NB4 (cell line): ENCODE measurements at regions not wholly inside any gene's neighbourhood (a gene's known extent, or its start where the extent isn't known, plus 50 kb on each side); places are given as distances from the start of the nearest gene placed in this dataset.

Experiments
- CTCF ChIP-seq: IDR thresholded peaks from one replicate; pipeline ENCODE4 v1.5.1; 2012; ENCODE audit warnings: low read depth, low read length
- MAX ChIP-seq: IDR thresholded peaks from 2 replicates; pipeline ENCODE4 v1.6.1; 2011; ENCODE audit warnings: low read depth, low read length
- MYC ChIP-seq: IDR thresholded peaks from 2 replicates; pipeline ENCODE4 v1.6.1; 2011; ENCODE audit warnings: low read depth, low read length
- POLR2A ChIP-seq: IDR thresholded peaks from 2 replicates; pipeline ENCODE4 v1.6.1; 2011; ENCODE audit warnings: mild to moderate bottlenecking; ENCODE audit not compliant: insufficient read length; ENCODE audit errors: extremely low read depth

- no peak for TF ChIP-seq CTCF
- TF ChIP-seq POLR2A, result no peak
- no peak for TF ChIP-seq MYC
- no peak for TF ChIP-seq MAX
These were observed 119.7 kb downstream of the AQP9 start for GRCh38 chr15:58257776-58258325.
